Superior temporal gyrus (tissue), 1 donor: ENCODE measurements at regions not wholly inside any gene's neighbourhood (a gene's known extent, or its start where the extent isn't known, plus 50 kb on each side); places are given as distances from the start of the nearest gene placed in this dataset.
"Not testable (repeated sequence)": the region's sequence is repeated elsewhere in the genome, so short reads cannot be mapped to it uniquely, and the experiment has no call there.

ENCODE experiments used
- DNase-seq: peaks from one replicate; pipeline ENCODE4 v3.0.0-alpha.2; 2016; ENCODE audit errors: extremely low spot score

- DNase-seq = no peak
Measured at GRCh38 chr6:20340068-20340848, 61.4 kb upstream of the E2F3 start.

- no peak for DNase-seq
Measured at GRCh38 chr6:20341096-20341495, 60.6 kb upstream of the E2F3 start.

GRCh38 chr6:20341564-20341963 lies 60.1 kb upstream of the E2F3 start:
- no peak for DNase-seq

- not testable (repeated sequence) for DNase-seq
Measured at GRCh38 chr6:20346948-20347347, 54.7 kb upstream of the E2F3 start.

GRCh38 chr6:20348041-20348440 lies 53.6 kb upstream of the E2F3 start:
- DNase-seq = no peak

GRCh38 chr6:20349225-20349624 lies 52.5 kb upstream of the E2F3 start:
- no peak for DNase-seq

GRCh38 chr6:20350215-20350614 lies 51.5 kb upstream of the E2F3 start:
- no peak for DNase-seq

- no peak for DNase-seq
Measured at GRCh38 chr6:20351534-20351933, 50.1 kb upstream of the E2F3 start.
